CD4-positive, CD25-positive, alpha-beta regulatory T cell (primary cell): ENCODE measurements at regions not wholly inside any gene's neighbourhood (a gene's known extent, or its start where the extent isn't known, plus 50 kb on each side); places are given as distances from the start of the nearest gene placed in this dataset.
"Not testable (repeated sequence)": the region's sequence is repeated elsewhere in the genome, so short reads cannot be mapped to it uniquely, and the experiment has no call there.

Experiments
- ATAC-seq, 2 donors: fragments of 150-1000 bp; cut with Tn5 transposase; one replicate each; pipeline ENCODE4 v1.10.0; 2021; ENCODE audit warnings: low read depth in 2 of 2, moderate number of reproducible peaks in 2 of 2, moderate library complexity in 1 of 2
- DNase-seq, 3 donors: peaks; one replicate each; pipeline versions ENCODE4 v3.0.0 to v3.0.0-alpha.2; 2012 to 2022; ENCODE audit warnings: mixed read lengths in 1 of 3
- H3K27ac ChIP-seq: one replicate; pipeline ENCODE4 v1.7.0; 2013; ENCODE audit warnings: mild to moderate bottlenecking, low read length; ENCODE audit not compliant: insufficient read depth, poor library complexity, severe bottlenecking
- H3K27me3 ChIP-seq: one replicate; pipeline ENCODE4 v1.7.0; 2013; ENCODE audit warnings: low read length; ENCODE audit not compliant: control insufficient read depth, insufficient read depth
- H3K36me3 ChIP-seq: one replicate; pipeline ENCODE4 v1.7.0; 2013; ENCODE audit warnings: mild to moderate bottlenecking, low read length, moderate library complexity; ENCODE audit not compliant: control insufficient read depth, insufficient read depth
- H3K4me1 ChIP-seq: 2 replicates; pipeline ENCODE4 v1.7.0; 2013; ENCODE audit warnings: mild to moderate bottlenecking, low read length; ENCODE audit not compliant: insufficient read depth, control insufficient read depth, poor library complexity, severe bottlenecking
- H3K4me3 ChIP-seq: one replicate; pipeline ENCODE4 v1.7.0; 2013; ENCODE audit warnings: low read depth, mild to moderate bottlenecking, low read length, moderate library complexity
- H3K9me3 ChIP-seq, 2 experiments: 1 replicate in 1 of 2; 2 replicates in 1 of 2; pipeline ENCODE4 v1.7.0; 2013; ENCODE audit warnings: low read length in 2 of 2, mild to moderate bottlenecking in 1 of 2, moderate library complexity in 1 of 2; ENCODE audit not compliant: control insufficient read depth in 2 of 2
- H3K27ac Mint-ChIP-seq, 3 donors: one replicate each; pipeline ENCODE4 v1.8.0; 2020 to 2022; ENCODE audit warnings: mild to moderate bottlenecking in 3 of 3, mixed read lengths in 3 of 3, moderate library complexity in 2 of 3
- H3K27me3 Mint-ChIP-seq: one replicate; pipeline ENCODE4 v1.8.0; 2022; ENCODE audit warnings: mild to moderate bottlenecking, mixed read lengths
- H3K36me3 Mint-ChIP-seq: one replicate; pipeline ENCODE4 v1.8.0; 2020; ENCODE audit warnings: mixed read lengths
- H3K4me1 Mint-ChIP-seq, 4 donors: one replicate each; pipeline ENCODE4 v1.8.0; 2020 to 2022; ENCODE audit warnings: mixed read lengths in 4 of 4, mild to moderate bottlenecking in 1 of 4
- H3K4me3 Mint-ChIP-seq, 4 donors: one replicate each; pipeline ENCODE4 v1.8.0; 2020 to 2022; ENCODE audit warnings: mild to moderate bottlenecking in 4 of 4, mixed read lengths in 4 of 4, moderate library complexity in 3 of 4
- H3K9me3 Mint-ChIP-seq, 7 donors: one replicate each; pipeline ENCODE4 v1.8.0; 2020 to 2022; ENCODE audit warnings: mixed read lengths in 7 of 7, mild to moderate bottlenecking in 3 of 7, moderate library complexity in 2 of 7

- H3K9me3 Mint-ChIP-seq, result no peaks in the 10 kb centered on the region
- ATAC-seq, result no peak
- Histone ChIP-seq H3K27ac (no peak overlapping the region), H3K4me3 (no peak overlapping the region), H3K4me1 (no peaks in the 10 kb centered on the region), H3K27me3 (no peaks in the 10 kb centered on the region), H3K36me3 (no peaks in the 10 kb centered on the region), H3K9me3 (no peaks in the 10 kb centered on the region)
- H3K4me1 Mint-ChIP-seq, result no peaks in the 10 kb centered on the region
- no peak for DNase-seq
- no peaks in the 10 kb centered on the region for H3K27me3 Mint-ChIP-seq
- H3K27ac Mint-ChIP-seq, result no peak overlapping the region
- peaks cover 4% of the 10 kb centered on the region for H3K36me3 Mint-ChIP-seq
- H3K4me3 Mint-ChIP-seq, result no peak overlapping the region
Measured at GRCh38 chr12:9406564-9407424, 198.6 kb upstream of the PZP start.

- Mint-ChIP-seq H3K4me1 (no peaks in the 10 kb centered on the region), H3K4me3 (peak overlapping the region in 1 of 4 donors; percentile 41), H3K27me3 (no peaks in the 10 kb centered on the region), H3K27ac (peak overlapping the region in 1 of 3 donors; percentile 12), H3K9me3 (no peaks in the 10 kb centered on the region), H3K36me3 (no peaks in the 10 kb centered on the region)
- H3K9me3 ChIP-seq, result no peaks in the 10 kb centered on the region
- H3K36me3 ChIP-seq, result no peaks in the 10 kb centered on the region
- no peak overlapping the region for H3K4me3 ChIP-seq
- no peak overlapping the region for H3K27ac ChIP-seq
- ATAC-seq (no peak), DNase-seq (no peak)
- no peaks in the 10 kb centered on the region for H3K27me3 ChIP-seq
- H3K4me1 ChIP-seq, result no peaks in the 10 kb centered on the region
Measured at GRCh38 chr12:9405886-9406563, 197.8 kb upstream of the PZP start.

DNA sequence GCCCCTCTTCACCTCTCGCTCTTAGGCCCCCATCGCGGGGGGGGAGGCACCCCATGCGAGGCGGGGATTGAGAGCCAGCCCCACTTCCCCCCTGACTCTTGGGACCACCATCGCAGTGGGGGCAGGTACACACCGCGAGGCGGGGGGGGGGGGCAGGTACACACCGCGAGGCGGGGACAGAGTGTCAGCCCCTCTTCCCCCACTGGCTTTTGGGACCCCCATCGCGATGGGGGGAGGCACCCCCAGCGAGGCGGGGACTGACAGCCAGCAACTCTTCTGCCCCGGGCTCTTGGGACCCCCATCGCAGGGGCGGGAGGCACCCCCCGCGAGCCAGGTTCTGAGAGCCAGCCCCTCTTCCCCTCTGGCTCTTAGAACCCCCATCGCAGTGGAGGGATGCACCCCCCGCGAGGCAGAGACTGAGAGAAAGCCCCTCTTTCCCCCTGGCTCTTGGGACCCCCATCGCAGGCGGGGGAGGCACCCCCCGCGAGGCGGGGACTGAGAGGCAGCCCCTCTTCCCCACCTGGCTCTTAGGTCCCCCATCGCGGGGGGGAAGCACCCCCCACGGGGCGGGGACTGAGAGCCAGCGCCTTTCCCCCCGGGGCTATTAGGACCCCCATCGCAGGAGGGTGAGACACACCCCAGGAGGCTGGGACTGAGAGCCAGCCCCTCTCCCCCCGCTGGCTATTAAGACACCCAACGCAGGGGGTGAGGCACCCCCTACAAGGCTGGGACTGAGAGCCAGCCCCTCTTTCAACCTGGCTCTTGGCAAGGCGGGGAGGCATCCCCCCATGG is 196.5 kb upstream of the PZP start:
- DNase-seq, result no peak
- no peaks in the 10 kb centered on the region for H3K4me1 ChIP-seq
- H3K27me3 Mint-ChIP-seq, result no peaks in the 10 kb centered on the region

GRCh38 chr12:9404031-9404430 is 195.8 kb upstream of the PZP start:
- Mint-ChIP-seq H3K27ac (no peak overlapping the region), H3K4me3 (no peak overlapping the region), H3K9me3 (no peaks in the 10 kb centered on the region), H3K36me3 (no peaks in the 10 kb centered on the region), H3K4me1 (no peaks in the 10 kb centered on the region), H3K27me3 (no peaks in the 10 kb centered on the region)
- DNase-seq, result no peak
- no peaks in the 10 kb centered on the region for H3K4me1 ChIP-seq
- no peaks in the 10 kb centered on the region for H3K27me3 ChIP-seq
- H3K4me3 ChIP-seq, result no peak overlapping the region
- no peak for ATAC-seq
- H3K27ac ChIP-seq, result no peak overlapping the region
- H3K36me3 ChIP-seq, result no peaks in the 10 kb centered on the region
- no peaks in the 10 kb centered on the region for H3K9me3 ChIP-seq

More for the DNA sequence above, 196.5 kb upstream of the PZP start:
- Histone ChIP-seq H3K36me3 (no peaks in the 10 kb centered on the region), H3K27me3 (no peaks in the 10 kb centered on the region), H3K27ac (no peak overlapping the region), H3K9me3 (no peaks in the 10 kb centered on the region), H3K4me3 (no peak overlapping the region)
- H3K4me3 Mint-ChIP-seq, result no peak overlapping the region
- no peaks in the 10 kb centered on the region for H3K36me3 Mint-ChIP-seq
- no peak overlapping the region for H3K27ac Mint-ChIP-seq
- H3K4me1 Mint-ChIP-seq, result no peaks in the 10 kb centered on the region
- H3K9me3 Mint-ChIP-seq, result no peaks in the 10 kb centered on the region
- no peak for ATAC-seq

GRCh38 chr12:9402432-9403040 is 194.3 kb upstream of the PZP start:
- not testable (repeated sequence) for H3K9me3 Mint-ChIP-seq, H3K4me3 Mint-ChIP-seq, H3K9me3 ChIP-seq, ATAC-seq, H3K36me3 ChIP-seq, H3K4me1 ChIP-seq, H3K27ac ChIP-seq, H3K27me3 ChIP-seq, H3K36me3 Mint-ChIP-seq, H3K4me1 Mint-ChIP-seq, H3K27me3 Mint-ChIP-seq, H3K27ac Mint-ChIP-seq, DNase-seq, H3K4me3 ChIP-seq

- not testable (repeated sequence) for H3K4me1 ChIP-seq, H3K36me3 ChIP-seq, H3K4me3 Mint-ChIP-seq, DNase-seq, H3K27ac ChIP-seq, H3K4me3 ChIP-seq, H3K27ac Mint-ChIP-seq, H3K27me3 Mint-ChIP-seq, ATAC-seq, H3K4me1 Mint-ChIP-seq, H3K27me3 ChIP-seq, H3K9me3 ChIP-seq, H3K9me3 Mint-ChIP-seq
- H3K36me3 Mint-ChIP-seq, result peaks cover 11% of the 10 kb centered on the region
Measured at GRCh38 chr12:9396367-9396766, 188.2 kb upstream of the PZP start.

DNA sequence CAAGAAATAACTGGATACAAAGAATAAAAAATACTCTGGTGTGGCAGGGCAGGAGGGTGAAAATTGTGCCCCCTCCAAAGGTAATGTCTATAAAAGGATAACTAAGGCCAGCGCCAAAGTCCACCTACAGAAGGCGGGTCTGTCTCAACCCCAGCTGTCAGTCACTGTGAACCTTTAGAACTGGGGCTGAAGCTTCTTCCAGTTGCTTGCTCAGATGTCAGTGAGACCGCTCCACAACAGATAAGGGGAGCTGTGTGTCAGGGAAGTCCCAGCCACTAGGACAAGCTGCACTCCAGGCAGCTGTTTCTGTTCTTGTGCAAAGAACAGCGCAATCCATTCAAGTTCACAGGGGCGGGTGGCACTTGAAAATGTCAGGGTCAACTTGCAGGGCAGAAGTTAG is 187.0 kb upstream of the PZP start:
- not testable (repeated sequence) for H3K4me3 ChIP-seq, H3K4me1 Mint-ChIP-seq, H3K4me3 Mint-ChIP-seq, H3K36me3 ChIP-seq, H3K27ac Mint-ChIP-seq, H3K27me3 ChIP-seq, ATAC-seq, H3K9me3 ChIP-seq, H3K27me3 Mint-ChIP-seq, H3K9me3 Mint-ChIP-seq, DNase-seq, H3K27ac ChIP-seq, H3K4me1 ChIP-seq
- H3K36me3 Mint-ChIP-seq, result peaks cover 11% of the 10 kb centered on the region
